Neuron (in vitro differentiated cells): ENCODE measurements at regions not wholly inside any gene's neighbourhood (a gene's known extent, or its start where the extent isn't known, plus 50 kb on each side); places are given as distances from the start of the nearest gene placed in this dataset.

Experiments used
- H2AFZ ChIP-seq: one replicate; pipeline ENCODE4 v1.6.1; 2013; ENCODE audit warnings: low read depth, mild to moderate bottlenecking, inconsistent platforms, low read length, moderate library complexity
- H3K27me3 ChIP-seq: one replicate; pipeline ENCODE4 v1.6.1; 2013; ENCODE audit warnings: low read length; ENCODE audit not compliant: insufficient read depth
- H3K36me3 ChIP-seq: one replicate; pipeline ENCODE4 v1.6.1; 2013; ENCODE audit warnings: low read length; ENCODE audit not compliant: insufficient read depth
- H3K4me1 ChIP-seq: one replicate; pipeline ENCODE4 v1.6.1; 2013; ENCODE audit warnings: low read length; ENCODE audit not compliant: insufficient read depth
- H3K4me3 ChIP-seq: 2 replicates; pipeline ENCODE4 v1.5.1; 2013; ENCODE audit warnings: mild to moderate bottlenecking, low read length, moderate library complexity
- H3K9me3 ChIP-seq: one replicate; pipeline ENCODE4 v1.6.1; 2013; ENCODE audit warnings: low read length

DNA sequence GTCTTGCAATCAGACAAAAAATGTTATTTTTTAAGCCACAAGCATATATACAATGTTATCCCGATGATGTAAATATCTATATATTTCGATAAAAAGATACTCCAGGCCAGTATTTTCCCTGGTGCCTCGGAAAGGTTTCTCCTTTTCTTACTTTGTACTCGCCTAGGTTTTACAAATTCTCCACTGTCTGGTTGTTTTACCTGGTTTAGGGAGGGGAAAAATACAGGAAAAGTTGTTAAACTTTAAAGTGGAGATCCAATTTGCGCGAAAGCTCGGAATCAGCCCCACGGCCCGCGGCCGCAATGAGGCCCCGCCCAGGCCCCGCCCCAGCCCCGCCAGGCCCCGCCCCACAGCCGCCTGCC, 58.4 kb upstream of the WNT7B start:
- H3K4me1 ChIP-seq, result peaks cover 7% of the 10 kb centered on the region
- H3K9me3 ChIP-seq, result no peaks in the 10 kb centered on the region
- peaks cover 7% of the 10 kb centered on the region for H3K27me3 ChIP-seq
- peak overlapping the region; percentile 94 for H3K4me3 ChIP-seq
- H2AFZ ChIP-seq, result peak overlapping the region; percentile 96
- H3K36me3 ChIP-seq, result no peaks in the 10 kb centered on the region

DNA sequence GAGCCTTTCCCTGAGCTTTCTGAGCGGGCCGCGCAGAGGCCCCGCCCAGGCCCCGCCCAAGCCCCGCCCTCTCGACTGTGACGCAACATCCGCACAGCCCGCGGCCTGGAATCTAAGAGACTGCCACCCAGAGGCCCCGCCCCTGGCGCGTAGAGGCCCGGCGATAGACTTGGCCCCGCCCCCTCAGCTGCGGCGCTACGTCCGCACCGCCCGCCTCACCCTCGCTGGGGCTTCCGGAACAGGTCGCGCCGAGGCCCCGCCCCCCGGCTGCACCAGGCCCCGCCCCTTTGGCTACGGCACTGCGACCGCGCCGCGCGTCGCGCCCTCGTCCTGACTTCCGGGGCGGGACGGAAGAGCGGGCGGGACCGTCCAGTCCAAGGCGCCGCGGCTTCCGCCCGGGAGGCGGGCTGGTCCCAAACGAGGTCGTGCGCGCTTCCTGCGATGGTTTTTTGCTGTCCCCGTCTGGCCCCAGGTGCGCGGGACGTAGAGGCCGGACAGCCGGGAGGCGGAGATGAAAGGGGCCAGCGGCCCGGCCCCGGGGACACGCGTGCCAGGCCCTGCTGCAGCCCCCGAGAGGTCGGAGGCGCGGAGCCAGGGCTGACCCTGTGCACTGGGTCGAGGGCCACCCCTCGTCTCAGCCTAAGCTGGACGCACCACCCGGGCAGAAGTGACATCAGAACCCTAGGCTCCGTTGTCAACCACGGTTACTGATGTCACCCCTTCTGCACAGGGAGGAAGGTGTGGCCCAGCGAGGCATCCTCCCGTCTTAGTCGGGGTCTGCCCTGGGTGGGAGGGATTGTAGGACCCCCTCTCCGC, 59.0 kb upstream of the WNT7B start:
- Histone ChIP-seq H3K36me3 (no peaks in the 10 kb centered on the region), H3K9me3 (no peaks in the 10 kb centered on the region), H3K4me3 (peak overlapping the region; percentile 97), H2AFZ (peak overlapping the region; percentile 82), H3K27me3 (peaks cover 7% of the 10 kb centered on the region), H3K4me1 (peaks cover 7% of the 10 kb centered on the region)

DNA sequence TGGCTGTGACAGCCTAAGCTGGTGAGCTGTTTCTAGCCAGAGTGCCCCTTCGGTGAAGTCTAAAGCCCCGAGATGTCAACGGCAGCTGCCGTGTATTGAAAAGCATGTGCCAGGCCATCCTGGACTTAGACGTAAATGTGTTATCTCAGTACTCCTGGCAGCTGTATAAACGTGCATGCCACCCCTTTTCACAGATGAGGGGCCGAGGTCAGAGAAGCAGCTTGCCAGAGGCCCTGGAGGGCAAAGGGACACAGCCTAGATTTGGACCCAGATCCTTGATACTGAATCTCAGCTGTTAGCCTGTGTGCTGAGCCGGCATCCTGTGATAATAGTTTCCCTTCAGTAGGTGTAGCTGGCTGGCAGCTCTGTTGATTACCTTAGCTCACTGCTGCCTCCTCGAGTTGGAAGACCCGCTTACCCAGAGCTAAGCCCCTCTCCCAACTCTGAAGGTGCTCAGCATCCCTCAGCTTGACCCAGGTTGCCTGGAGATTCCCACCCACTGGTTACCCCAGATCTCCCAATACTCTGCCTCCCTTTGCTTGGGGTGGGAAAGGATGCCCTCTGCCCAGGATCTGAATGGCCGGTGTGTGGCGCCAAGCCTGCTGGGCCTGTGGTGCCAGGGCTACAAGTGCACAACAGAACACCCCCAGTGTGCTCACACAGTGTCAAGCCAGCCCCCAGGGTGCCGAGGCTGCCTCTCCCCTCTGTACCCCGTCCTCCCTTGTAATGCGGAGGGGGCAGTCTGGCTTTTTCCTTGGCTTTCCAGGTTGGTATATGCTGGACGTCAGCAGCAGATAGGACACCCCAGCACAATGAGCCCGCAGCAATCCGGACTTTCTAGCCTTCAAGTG, 59.8 kb upstream of the WNT7B start:
- Histone ChIP-seq H3K4me1 (peaks cover 7% of the 10 kb centered on the region), H3K36me3 (no peaks in the 10 kb centered on the region), H3K27me3 (peaks cover 15% of the 10 kb centered on the region), H2AFZ (peak overlapping the region; percentile 82), H3K4me3 (peak overlapping the region; percentile 97), H3K9me3 (no peaks in the 10 kb centered on the region)

DNA sequence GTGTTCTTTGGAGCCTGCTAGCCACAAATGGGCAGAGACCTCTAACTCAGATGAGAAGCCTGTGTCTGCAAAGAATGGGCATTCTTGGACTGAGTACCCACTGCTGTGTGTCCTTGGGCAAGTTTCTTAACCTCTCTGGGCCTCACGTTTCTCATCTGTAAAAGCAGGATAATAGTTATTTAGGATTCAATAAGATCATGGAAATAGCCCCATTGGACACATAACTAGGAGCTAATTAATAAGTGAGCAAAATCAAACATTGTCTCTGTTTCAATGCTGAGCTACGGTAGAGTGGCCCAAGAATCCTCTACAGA, 61.2 kb upstream of the WNT7B start:
- H3K36me3 ChIP-seq, result no peaks in the 10 kb centered on the region
- no peaks in the 10 kb centered on the region for H3K9me3 ChIP-seq
- no peak overlapping the region for H2AFZ ChIP-seq
- peaks cover 7% of the 10 kb centered on the region for H3K4me1 ChIP-seq
- peaks cover 24% of the 10 kb centered on the region for H3K27me3 ChIP-seq
- H3K4me3 ChIP-seq, result no peak overlapping the region

DNA sequence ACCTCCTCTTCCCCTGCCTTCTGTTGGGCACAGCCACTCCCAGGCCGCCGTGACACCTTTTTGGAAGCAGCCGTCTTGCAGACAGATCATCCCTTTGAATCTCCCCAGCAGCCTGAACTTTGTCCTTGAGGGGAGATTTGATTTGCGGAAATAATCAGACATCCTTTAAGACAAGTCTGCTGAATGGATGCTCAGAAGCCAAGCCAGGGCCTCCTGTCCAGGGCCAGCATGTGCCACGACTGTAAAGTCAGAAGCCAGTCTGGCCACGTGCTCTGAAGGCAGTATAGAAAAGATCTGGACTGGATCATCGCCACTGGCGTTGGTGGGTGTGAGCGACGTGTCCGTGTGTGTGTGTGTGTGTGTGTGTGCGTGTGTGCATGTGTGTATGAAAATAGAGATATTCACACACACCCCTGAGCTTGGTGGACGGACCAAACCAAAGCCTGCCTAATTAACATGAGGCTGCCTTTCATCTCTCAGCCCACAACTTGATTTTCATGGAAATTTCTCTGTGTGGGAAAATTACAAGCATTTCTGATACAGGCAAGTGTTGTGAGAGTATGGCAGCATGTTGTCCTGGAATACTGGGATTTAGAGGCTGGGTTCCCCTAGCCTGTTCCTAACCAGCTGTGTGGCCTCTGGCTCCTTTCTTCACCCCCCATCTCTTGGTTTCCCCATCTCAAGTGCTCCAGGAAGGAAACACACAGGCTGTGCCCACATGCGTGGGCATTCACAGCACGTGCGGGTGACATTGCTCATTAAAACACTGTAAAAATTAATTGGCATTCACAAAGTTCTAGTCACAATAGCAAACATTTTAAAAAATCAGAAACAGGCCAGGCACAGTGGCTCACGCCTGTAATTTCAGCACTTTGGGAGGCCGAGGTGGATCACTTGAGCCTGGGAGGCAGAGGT, 61.8 kb upstream of the WNT7B start:
- peaks cover 30% of the 10 kb centered on the region for H3K27me3 ChIP-seq
- H3K36me3 ChIP-seq, result no peaks in the 10 kb centered on the region
- peaks cover 7% of the 10 kb centered on the region for H3K4me1 ChIP-seq
- H2AFZ ChIP-seq, result no peak overlapping the region
- no peak overlapping the region for H3K4me3 ChIP-seq
- no peaks in the 10 kb centered on the region for H3K9me3 ChIP-seq

DNA sequence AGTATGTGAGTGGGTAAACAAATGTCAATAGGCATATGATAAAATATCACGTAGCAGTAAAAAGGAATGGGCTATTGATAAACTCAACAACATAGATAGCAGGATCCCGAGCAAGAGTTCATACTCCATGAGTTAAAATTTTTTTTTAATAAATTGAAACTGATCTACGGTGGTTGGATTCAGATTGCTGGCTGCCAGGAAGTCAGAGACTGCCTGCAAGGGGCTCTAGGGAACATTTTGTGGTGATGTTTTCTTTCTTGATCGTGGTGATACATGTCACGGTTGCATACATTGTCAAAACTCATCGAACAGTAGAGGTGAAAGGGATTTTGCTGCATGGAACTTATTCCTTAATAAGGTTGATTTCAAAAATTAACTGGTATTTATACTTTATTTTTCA, 62.6 kb upstream of the WNT7B start:
- peaks cover 9% of the 10 kb centered on the region for H3K4me1 ChIP-seq
- no peaks in the 10 kb centered on the region for H3K9me3 ChIP-seq
- H3K4me3 ChIP-seq, result no peak overlapping the region
- peaks cover 37% of the 10 kb centered on the region for H3K27me3 ChIP-seq
- H3K36me3 ChIP-seq, result no peaks in the 10 kb centered on the region
- H2AFZ ChIP-seq, result no peak overlapping the region

DNA sequence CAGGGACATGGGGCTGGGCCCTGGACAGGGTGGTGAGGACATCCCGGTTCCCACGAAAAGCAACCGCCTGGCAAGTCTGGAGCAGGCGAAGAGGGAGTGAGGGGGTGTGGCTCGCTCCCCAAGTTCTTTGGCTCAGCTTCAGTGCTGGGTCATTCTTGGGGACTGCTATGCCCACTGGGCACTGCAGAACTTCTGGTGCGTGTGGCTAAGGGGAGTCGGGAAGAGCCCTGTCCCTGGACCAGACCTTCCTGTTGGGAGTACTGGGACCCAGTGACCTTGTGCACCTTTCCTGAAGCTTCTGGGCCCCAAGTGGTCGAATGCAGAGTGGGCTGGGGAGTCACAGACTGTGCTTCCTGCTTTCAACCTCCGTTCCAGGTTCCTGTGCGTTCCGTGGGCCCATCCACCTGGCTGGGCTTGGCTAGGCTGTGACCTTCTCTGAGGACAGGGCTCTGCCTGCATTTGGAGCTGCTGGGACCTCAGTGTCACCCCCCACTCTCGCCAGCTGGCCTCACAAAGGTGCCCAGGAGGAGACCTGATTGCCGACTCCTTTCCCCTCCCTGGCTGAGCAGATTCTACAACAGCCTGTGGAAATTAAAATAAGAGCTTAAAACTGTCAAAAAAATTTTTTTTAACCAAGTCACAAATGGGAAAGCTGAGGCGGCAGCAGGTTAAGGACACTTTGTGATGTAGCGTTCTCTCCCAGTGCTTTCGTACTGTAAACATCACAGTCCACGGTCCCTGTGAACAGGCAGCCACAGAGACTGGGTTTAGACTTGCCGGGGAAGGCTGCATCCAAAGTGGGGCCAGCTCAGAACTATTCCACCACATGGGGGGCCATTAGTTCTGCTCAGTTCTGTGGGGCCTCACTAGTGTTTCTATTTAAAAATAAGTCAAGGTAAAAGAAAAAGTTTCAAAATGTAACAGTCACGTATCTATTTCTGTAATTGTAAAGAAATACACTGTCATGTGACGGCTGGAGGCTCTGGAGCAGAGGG, 63.8 kb upstream of the WNT7B start:
- Histone ChIP-seq H2AFZ (no peak overlapping the region), H3K36me3 (no peaks in the 10 kb centered on the region), H3K4me3 (no peak overlapping the region), H3K9me3 (no peaks in the 10 kb centered on the region), H3K4me1 (peaks cover 11% of the 10 kb centered on the region), H3K27me3 (peaks cover 48% of the 10 kb centered on the region)

DNA sequence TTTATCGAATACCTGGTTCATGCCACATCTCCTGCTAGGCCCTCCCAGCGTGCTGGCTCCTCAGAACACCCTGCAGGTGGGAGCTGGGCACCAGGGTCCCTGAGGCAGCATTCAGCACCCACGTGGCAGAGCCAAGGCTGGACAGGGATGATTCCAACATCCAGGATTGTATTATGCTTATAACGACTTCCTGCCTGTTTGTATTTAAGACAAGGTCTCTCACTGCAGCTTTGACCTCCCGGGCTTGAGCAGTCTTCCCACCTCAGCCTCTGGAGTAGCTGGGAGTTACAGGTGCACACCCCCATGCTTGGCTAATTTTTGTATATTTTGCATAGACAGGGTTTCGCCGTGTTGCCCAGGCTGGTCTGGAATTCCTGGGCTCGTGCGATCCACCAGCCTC, 64.7 kb upstream of the WNT7B start:
- no peak overlapping the region for H2AFZ ChIP-seq
- H3K4me1 ChIP-seq, result peaks cover 5% of the 10 kb centered on the region
- peaks cover 57% of the 10 kb centered on the region for H3K27me3 ChIP-seq
- no peaks in the 10 kb centered on the region for H3K9me3 ChIP-seq
- H3K36me3 ChIP-seq, result no peaks in the 10 kb centered on the region
- no peak overlapping the region for H3K4me3 ChIP-seq

DNA sequence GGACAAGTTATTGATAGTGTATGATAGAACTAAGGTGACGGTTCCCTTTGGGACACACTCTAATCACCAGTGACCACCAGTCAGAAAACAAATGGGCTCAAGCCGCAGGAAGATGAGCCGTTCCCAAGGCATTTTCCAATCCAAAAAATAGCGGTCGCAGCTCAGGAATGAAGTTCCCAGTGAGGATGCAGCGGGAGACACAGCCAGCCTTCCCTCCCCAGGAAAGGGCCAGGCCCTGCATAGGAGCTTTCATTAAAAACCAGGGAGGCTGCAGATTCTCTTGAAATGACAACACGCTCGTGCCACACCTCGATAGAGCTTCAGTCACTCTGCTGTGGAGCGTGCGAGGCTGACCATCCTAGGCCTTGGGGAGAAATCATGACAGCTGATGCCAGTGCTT, 65.8 kb upstream of the WNT7B start:
- H3K27me3 ChIP-seq, result peaks cover 66% of the 10 kb centered on the region
- no peak overlapping the region for H2AFZ ChIP-seq
- H3K4me3 ChIP-seq, result no peak overlapping the region
- no peaks in the 10 kb centered on the region for H3K9me3 ChIP-seq
- H3K4me1 ChIP-seq, result peaks cover 3% of the 10 kb centered on the region
- H3K36me3 ChIP-seq, result no peaks in the 10 kb centered on the region

DNA sequence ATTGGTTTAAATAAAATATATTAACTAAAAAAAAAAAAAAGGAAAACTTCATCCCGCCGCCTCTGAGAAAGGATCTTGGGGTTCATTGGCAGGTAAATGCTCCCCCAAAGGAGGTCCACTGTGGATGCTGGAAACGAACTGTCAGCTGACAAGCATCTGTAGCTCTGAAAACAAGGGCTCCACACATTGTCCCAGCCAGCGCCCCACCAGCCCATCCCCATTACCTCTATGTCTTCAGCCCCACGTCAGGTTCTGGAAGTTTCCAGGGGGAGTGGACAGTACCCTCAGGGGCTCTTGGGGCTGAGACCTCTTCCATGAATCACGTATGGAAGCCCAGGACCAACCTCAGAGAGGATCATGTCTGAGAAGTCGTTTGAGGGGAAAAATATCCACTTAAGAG, 66.4 kb upstream of the WNT7B start:
- H3K4me3 ChIP-seq, result no peak overlapping the region
- H3K36me3 ChIP-seq, result no peaks in the 10 kb centered on the region
- no peak overlapping the region for H2AFZ ChIP-seq
- no peaks in the 10 kb centered on the region for H3K9me3 ChIP-seq
- peaks cover 3% of the 10 kb centered on the region for H3K4me1 ChIP-seq
- H3K27me3 ChIP-seq, result peaks cover 71% of the 10 kb centered on the region

DNA sequence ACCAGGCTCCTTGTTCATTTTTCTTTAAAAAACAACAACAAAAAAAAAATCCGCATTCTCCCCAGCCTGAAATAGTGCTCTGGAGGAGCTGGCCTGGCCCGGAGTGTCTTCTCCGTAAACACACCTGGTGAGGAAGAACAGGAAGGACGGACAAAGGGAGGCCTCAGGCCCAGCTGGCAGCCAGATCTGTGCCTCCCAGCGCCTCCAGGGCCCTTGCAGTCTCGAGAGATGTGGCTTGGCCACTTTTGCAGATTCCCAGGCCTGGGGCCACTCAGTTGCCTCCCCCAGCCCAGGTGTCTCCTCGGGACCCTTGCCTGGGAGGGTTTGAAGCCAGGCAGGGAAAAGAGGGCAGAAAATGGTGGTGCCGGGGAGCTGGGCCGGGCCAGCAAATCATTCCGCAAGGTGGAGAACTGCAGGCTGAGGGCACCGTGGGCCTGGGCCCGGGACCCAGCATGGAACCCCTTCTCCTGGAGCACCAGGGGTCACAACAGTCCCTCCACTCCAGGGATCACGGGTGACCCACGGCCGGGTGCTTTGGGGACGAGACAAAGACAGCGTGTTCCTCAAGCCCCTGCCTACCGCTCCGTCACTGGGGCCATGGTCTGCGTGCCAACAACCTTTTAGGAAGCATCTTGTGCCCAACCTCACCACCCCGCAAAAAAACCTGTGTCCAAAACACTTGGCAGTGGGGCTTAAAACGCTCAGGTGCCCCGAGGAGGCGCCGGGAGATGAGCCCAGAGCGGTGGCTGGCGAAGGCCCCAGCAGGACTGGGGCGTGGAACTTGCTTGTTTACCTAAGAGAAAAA, 67.1 kb upstream of the WNT7B start:
- Histone ChIP-seq H3K36me3 (no peaks in the 10 kb centered on the region), H3K4me1 (peaks cover 3% of the 10 kb centered on the region), H3K27me3 (peaks cover 76% of the 10 kb centered on the region), H3K9me3 (no peaks in the 10 kb centered on the region), H3K4me3 (peak overlapping the region; percentile 4), H2AFZ (peak overlapping the region; percentile 71)
